ENCODE measurements at regions not wholly inside any gene's neighbourhood (a gene's known extent, or its start where the extent isn't known, plus 50 kb on each side); places are given as distances from the start of the nearest gene placed in this dataset.

DNA sequence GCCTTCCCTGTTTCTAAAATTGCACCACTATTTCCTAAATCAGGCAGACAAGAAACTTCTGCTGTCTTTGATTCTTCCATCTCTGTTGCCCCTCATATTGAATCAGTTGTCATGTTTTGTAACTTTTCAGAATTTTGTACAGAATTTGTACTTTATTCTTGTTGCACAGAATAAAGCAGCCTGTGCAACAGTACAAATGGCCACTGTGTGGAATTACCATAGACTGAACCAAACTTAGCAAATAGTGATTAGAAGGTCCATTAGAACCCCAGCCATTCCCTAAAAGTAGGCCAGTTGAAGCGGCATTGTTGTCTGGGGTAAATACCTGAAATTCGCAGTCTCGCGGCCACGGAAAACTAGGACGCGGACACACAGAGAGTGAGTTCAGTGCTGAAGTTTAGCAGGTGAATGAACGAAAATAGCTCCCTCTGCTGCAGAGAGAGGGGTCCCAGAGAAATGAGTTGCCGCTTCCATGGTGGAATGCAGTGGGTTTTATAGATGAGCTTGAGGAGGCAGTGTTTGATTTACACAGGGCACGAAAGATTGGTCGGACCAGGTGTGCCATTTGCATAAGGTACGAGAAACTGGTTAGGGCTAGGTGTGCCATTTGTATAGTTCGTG lies 71.8 kb downstream of the C4orf33 start:
- Mint-ChIP-seq H3K9me3 (ENCODE audit: low read depth) (no peaks in the 10 kb centered on the region), H3K4me3 (no peak overlapping the region), H3K27ac (no peak overlapping the region), H3K4me1 (no peaks in the 10 kb centered on the region), H3K27me3 (peaks cover 22% of the 10 kb centered on the region), H3K36me3 (ENCODE audit: low read depth) (no peaks in the 10 kb centered on the region)
- ChIA-PET POLR2A (no interaction called here), CTCF (interaction anchor here (0.7 kb wide), 1 partner anchor 924 kb away, joined by 3 read pairs; no protein-coding TSS in a partner anchor)
- intact Hi-C loops (cut with DNase I, micrococcal nuclease), result no loop called here
- ATAC-seq, result no peak
- DNase-seq, result no peak

DNA sequence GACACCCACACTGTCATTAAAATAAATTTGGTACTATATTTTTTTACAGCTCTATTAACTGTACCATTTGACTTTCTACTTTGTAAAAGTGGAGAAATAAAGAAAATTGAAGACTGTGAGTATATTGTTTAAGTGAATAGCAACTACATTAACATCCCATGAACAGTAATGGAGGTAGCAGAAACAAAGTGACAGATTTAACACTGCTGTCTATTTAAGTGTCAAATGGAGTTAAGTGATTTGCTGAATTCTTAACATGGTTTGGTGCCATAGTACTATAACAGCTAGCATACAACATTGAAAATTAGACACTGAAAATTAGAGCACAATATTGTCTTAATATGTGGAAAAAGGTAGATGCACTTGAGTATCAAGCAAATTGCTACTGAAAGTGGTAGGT lies 76.2 kb downstream of the C4orf33 start:
- CTCF ChIA-PET, result no interaction called here
- ATAC-seq (no peak), DNase-seq (no peak)
- Mint-ChIP-seq H3K27ac (no peak overlapping the region), H3K9me3 (ENCODE audit: low read depth) (no peaks in the 10 kb centered on the region), H3K36me3 (ENCODE audit: low read depth) (no peaks in the 10 kb centered on the region), H3K27me3 (peaks cover 21% of the 10 kb centered on the region), H3K4me3 (no peak overlapping the region), H3K4me1 (no peaks in the 10 kb centered on the region)
- intact Hi-C loops (cut with DNase I, micrococcal nuclease), result no loop called here
- POLR2A ChIA-PET, result no interaction called here

DNA sequence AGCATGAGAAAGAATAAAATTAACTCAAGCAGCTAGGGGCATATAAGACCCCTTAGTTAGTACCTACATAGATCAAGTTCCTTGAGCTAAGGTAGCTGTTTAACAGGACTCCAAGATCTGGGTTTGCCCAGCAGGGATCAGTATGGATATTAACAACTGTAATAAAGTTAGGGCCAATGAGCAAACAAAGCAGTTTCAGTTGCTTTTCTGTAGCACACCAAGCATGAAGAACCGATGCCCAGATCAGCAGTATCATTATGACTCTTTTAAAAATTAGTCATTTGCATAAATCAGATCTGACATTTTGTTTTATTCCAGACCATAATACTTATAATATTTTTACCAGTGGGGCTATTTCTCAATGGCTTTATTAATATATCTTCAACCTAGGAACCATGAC lies 80.9 kb downstream of the C4orf33 start:
- ChIA-PET CTCF (no interaction called here), POLR2A (no interaction called here)
- no peak overlapping the region for H3K4me3 Mint-ChIP-seq
- intact Hi-C loops (cut with DNase I, micrococcal nuclease), result no loop called here
- no peaks in the 10 kb centered on the region for H3K9me3 Mint-ChIP-seq (ENCODE audit: low read depth)
- DNase-seq, result no peak
- H3K4me1 Mint-ChIP-seq, result no peaks in the 10 kb centered on the region
- no peaks in the 10 kb centered on the region for H3K36me3 Mint-ChIP-seq (ENCODE audit: low read depth)
- H3K27me3 Mint-ChIP-seq, result peaks cover 8% of the 10 kb centered on the region
- no peak for ATAC-seq
- H3K27ac Mint-ChIP-seq, result no peak overlapping the region

DNA sequence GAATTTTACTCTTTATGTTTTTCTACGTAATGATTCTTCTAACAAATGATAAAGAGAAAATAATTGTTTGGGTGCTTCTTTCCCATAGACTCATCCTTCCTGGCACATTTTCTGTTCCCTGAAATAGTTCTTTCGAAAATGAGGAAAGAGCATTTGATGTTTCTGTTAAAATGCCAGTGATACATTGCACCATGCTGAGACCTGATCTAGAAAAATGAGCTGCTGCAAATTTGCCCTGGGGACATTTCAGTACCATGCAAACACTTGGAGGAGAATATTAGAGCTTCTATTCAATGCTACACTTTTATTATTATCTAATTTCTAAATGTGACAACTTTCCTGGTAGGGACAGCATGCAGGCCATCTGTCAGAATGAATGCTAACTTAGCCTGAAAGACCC lies 83.3 kb downstream of the C4orf33 start:
- ChIA-PET POLR2A (no interaction called here), CTCF (no interaction called here)
- no peaks in the 10 kb centered on the region for H3K36me3 Mint-ChIP-seq (ENCODE audit: low read depth)
- peaks cover 3% of the 10 kb centered on the region for H3K27me3 Mint-ChIP-seq
- H3K4me1 Mint-ChIP-seq, result no peaks in the 10 kb centered on the region
- H3K9me3 Mint-ChIP-seq (ENCODE audit: low read depth), result no peaks in the 10 kb centered on the region
- DNase-seq (no peak), ATAC-seq (no peak)
- no peak overlapping the region for H3K27ac Mint-ChIP-seq
- no peak overlapping the region for H3K4me3 Mint-ChIP-seq
- intact Hi-C loops (cut with DNase I, micrococcal nuclease), result no loop called here

DNA sequence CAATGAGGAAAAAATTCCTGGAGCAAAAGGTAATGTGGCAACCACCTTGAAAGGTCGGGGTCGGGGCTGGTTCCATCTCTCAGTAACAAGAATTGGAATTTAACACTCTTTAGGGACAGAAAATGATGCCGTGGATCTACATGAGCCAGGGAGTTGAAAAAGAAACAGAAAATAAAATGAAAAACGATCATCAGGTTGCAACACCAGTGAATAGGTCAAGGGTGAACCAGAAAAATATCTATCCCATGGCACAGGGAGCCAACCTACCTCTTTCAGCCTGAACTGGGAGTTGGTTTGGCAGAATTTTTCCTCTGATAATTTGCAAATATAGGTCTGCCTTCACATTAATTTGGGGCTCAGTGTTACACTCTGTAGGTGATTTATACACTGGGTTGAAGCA lies 93.7 kb downstream of the C4orf33 start:
- ChIA-PET CTCF (no interaction called here), POLR2A (no interaction called here)
- Mint-ChIP-seq H3K36me3 (ENCODE audit: low read depth) (no peaks in the 10 kb centered on the region), H3K4me1 (no peaks in the 10 kb centered on the region), H3K27ac (no peak overlapping the region), H3K27me3 (peaks cover 10% of the 10 kb centered on the region), H3K9me3 (ENCODE audit: low read depth) (no peaks in the 10 kb centered on the region), H3K4me3 (no peak overlapping the region)
- ATAC-seq (no peak), DNase-seq (no peak)
- intact Hi-C loops (cut with DNase I, micrococcal nuclease), result no loop called here

DNA sequence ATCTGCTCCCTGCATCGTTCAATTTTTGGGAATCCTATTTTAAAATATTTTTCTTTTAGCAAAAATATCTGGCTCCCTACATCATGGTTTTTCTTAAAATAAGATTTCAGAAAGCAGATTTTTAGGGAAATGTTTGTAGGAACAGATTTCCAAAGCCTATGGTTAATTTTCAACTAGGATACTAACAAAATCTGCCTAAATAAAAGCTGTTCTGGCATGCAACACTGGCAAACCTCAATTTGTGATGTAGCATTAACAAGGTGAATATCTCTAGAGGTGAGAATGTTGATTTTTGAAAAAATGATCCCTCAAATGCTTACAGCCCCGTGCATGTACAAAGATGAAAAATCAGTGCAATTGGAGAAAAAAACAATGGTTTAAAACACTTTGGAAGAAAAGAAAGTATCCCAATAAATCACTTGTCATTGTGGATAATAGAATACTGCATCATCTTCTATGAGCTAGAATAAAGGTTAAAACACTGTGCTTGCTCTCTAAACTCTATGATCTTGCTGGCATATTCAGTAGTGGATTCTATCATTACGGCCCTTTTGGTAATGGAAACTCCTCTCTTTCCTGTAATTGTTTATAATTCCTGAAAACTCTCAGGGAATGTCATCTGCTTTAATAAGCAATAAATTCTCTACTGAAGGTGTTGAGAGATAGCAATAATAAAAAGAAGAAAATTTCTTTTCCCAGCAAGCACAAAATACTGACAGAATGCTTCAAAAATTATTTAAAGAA lies 97.6 kb downstream of the C4orf33 start:
- Mint-ChIP-seq H3K4me1 (no peaks in the 10 kb centered on the region), H3K4me3 (no peak overlapping the region)

DNA sequence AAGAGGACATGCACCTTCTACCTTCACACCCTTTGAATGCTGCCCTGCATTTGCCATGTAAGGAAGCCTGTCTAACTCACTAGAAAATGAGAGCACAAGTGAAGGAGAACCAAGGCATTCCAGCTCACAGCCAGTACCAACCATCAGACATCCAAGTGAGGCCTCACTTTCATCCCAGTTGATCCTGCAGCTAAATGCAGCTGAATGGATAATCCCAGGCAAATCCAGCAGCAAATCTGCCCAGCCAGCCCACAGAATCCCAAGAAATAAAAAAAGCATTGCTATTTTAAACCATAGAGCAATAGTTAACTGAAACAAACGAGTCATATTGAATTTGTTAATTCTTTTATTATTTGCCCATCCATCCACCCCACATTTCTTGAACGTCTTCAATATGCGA lies 112.5 kb downstream of the C4orf33 start:
- no peaks in the 10 kb centered on the region for H3K36me3 Mint-ChIP-seq (ENCODE audit: low read depth)
- ChIA-PET CTCF (no interaction called here), POLR2A (no interaction called here)
- no peaks in the 10 kb centered on the region for H3K4me1 Mint-ChIP-seq
- no peak overlapping the region for H3K27ac Mint-ChIP-seq
- ATAC-seq (no peak), DNase-seq (no peak)
- intact Hi-C loops (cut with DNase I, micrococcal nuclease), result no loop called here
- H3K9me3 Mint-ChIP-seq (ENCODE audit: low read depth), result no peaks in the 10 kb centered on the region
- peaks cover 7% of the 10 kb centered on the region for H3K27me3 Mint-ChIP-seq
- no peak overlapping the region for H3K4me3 Mint-ChIP-seq

More for the DNA sequence above, 97.6 kb downstream of the C4orf33 start:
- ATAC-seq (no peak), DNase-seq (no peak)
- CTCF ChIA-PET, result no interaction called here
- H3K9me3 Mint-ChIP-seq (ENCODE audit: low read depth), result no peaks in the 10 kb centered on the region
- H3K27ac Mint-ChIP-seq, result no peak overlapping the region
- POLR2A ChIA-PET, result no interaction called here
- H3K36me3 Mint-ChIP-seq (ENCODE audit: low read depth), result no peaks in the 10 kb centered on the region
- intact Hi-C loops (cut with DNase I, micrococcal nuclease), result no loop called here
- peaks cover 14% of the 10 kb centered on the region for H3K27me3 Mint-ChIP-seq

DNA sequence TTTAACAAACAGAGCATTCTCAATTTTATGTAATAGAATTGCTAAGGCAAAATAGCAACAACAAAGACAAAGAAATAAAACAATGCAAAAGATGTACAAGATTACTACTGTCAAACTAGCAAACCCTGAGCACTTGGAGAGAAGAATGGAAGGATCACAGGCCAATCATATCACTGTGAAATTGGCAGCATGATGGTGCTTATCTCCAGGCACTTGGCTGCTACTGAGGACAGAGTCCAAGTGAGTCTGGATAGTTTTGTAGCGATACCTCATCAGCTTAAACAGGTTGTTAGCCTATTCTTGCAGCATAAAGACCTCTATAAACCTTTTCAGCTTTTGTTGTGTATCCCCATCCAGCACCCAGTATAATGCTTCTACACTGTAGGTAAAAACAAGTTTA lies 117.7 kb downstream of the C4orf33 start:
- Mint-ChIP-seq H3K9me3 (ENCODE audit: low read depth) (no peaks in the 10 kb centered on the region), H3K4me3 (no peak overlapping the region), H3K27me3 (no peaks in the 10 kb centered on the region), H3K36me3 (ENCODE audit: low read depth) (no peaks in the 10 kb centered on the region), H3K27ac (no peak overlapping the region), H3K4me1 (no peaks in the 10 kb centered on the region)
- ChIA-PET POLR2A (no interaction called here), CTCF (interaction anchor here (1.1 kb wide), 1 partner anchor 198 kb away, joined by 3 read pairs; no protein-coding TSS in a partner anchor)
- no peak for ATAC-seq
- DNase-seq, result no peak
- intact Hi-C loops (cut with DNase I, micrococcal nuclease), result no loop called here

DNA sequence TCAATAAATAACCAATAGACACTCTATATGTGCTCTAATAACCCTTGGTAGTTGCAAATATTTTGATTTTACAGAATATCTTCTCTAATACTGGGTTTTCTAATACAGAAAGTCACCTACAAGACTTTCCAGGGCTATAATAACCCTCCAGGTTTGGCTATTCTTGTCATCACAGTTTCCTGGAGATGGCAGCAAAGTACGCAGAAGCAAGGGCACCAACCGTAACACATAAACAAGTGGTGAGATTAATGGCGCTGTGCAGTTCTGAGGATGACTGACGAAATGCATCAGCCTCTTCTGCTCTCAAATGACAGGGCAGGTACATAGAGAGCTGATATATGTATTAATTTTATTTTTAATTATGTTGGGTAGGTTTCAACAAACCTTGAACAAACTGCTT lies 122.4 kb downstream of the C4orf33 start:
- DNase-seq, result no peak
- H3K27ac Mint-ChIP-seq, result no peak overlapping the region
- POLR2A ChIA-PET, result no interaction called here
- no peak overlapping the region for H3K4me3 Mint-ChIP-seq
- H3K4me1 Mint-ChIP-seq, result no peaks in the 10 kb centered on the region
- H3K36me3 Mint-ChIP-seq (ENCODE audit: low read depth), result no peaks in the 10 kb centered on the region
- H3K9me3 Mint-ChIP-seq (ENCODE audit: low read depth), result no peaks in the 10 kb centered on the region
- intact Hi-C loops (cut with DNase I, micrococcal nuclease), result no loop called here
- CTCF ChIA-PET, result no interaction called here
- no peak for ATAC-seq
- peaks cover 3% of the 10 kb centered on the region for H3K27me3 Mint-ChIP-seq

DNA sequence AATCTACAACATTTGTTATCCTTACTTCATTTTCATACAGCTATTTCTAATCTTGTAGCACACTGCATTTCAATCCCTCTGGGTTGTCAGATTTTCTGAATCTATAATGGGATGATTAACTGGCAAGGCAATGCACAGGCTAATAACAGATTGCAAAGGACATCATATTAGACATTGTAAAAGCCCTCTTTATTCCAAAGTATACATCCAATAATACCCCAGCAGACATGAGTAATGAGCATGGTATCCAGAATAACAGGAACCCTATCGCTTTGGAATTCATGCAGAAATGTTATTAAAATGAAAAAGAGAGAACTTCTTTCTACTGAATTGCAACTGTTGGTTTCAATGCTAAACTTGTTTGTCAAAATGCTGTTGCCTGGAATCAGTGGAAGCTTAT lies 122.9 kb downstream of the C4orf33 start:
- CTCF ChIA-PET, result no interaction called here
- no peak overlapping the region for H3K27ac Mint-ChIP-seq
- intact Hi-C loops (cut with DNase I, micrococcal nuclease), result no loop called here

DNA sequence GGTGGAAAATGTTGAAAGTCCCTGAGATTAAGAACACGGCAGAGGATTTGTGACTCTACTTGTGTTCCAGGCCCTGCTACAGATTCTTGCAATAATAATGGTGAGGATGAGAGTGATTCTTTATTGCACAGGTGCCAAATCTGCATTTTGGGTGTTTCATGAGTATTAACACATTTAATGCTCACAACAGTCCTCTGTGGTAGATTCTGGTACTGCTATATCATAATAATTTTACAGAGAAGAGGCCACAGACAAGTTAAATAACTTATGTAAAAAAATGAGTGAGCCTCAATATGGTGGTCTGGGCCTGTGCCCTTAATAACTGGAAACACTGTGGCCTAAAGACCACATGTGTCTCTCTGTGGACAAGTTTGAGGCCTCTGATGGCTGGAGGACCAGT lies 124.3 kb downstream of the C4orf33 start:
- CTCF ChIA-PET, result interaction anchor here (1.6 kb wide), 1 partner anchor 19 kb away, joined by 3 read pairs; no protein-coding TSS in a partner anchor
- ATAC-seq, result no peak
- POLR2A ChIA-PET, result no interaction called here
- intact Hi-C loops (cut with DNase I, micrococcal nuclease), result no loop called here
- DNase-seq, result no peak
- peaks cover 5% of the 10 kb centered on the region for H3K27me3 Mint-ChIP-seq
- no peak overlapping the region for H3K4me3 Mint-ChIP-seq
- H3K9me3 Mint-ChIP-seq (ENCODE audit: low read depth), result no peaks in the 10 kb centered on the region
- no peak overlapping the region for H3K27ac Mint-ChIP-seq
- no peaks in the 10 kb centered on the region for H3K36me3 Mint-ChIP-seq (ENCODE audit: low read depth)
- H3K4me1 Mint-ChIP-seq, result no peaks in the 10 kb centered on the region

More for the DNA sequence above, 122.9 kb downstream of the C4orf33 start:
- Mint-ChIP-seq H3K4me3 (no peak overlapping the region), H3K36me3 (ENCODE audit: low read depth) (no peaks in the 10 kb centered on the region), H3K9me3 (ENCODE audit: low read depth) (no peaks in the 10 kb centered on the region), H3K27me3 (peaks cover 3% of the 10 kb centered on the region), H3K4me1 (no peaks in the 10 kb centered on the region)
- no peak for DNase-seq
- POLR2A ChIA-PET, result no interaction called here
- no peak for ATAC-seq

GRCh38 chr4:129223945-129224344 lies 128.0 kb downstream of the C4orf33 start:
- Mint-ChIP-seq H3K27ac (no peak overlapping the region), H3K4me1 (no peaks in the 10 kb centered on the region), H3K36me3 (ENCODE audit: low read depth) (no peaks in the 10 kb centered on the region), H3K9me3 (ENCODE audit: low read depth) (no peaks in the 10 kb centered on the region), H3K27me3 (peaks cover 8% of the 10 kb centered on the region), H3K4me3 (no peak overlapping the region)
- ATAC-seq, result no peak
- intact Hi-C loops (cut with DNase I, micrococcal nuclease), result no loop called here
- no peak for DNase-seq
- ChIA-PET POLR2A (no interaction called here), CTCF (no interaction called here)
